Muscle of leg (tissue), 3 donors: ENCODE measurements at regions not wholly inside any gene's neighbourhood (a gene's known extent, or its start where the extent isn't known, plus 50 kb on each side); places are given as distances from the start of the nearest gene placed in this dataset.
"Not testable (repeated sequence)": the region's sequence is repeated elsewhere in the genome, so short reads cannot be mapped to it uniquely, and the experiment has no call there.

ENCODE experiments used
- DNase-seq: peaks from one replicate; pipeline ENCODE4 v3.0.0; 2013
- H3K27ac ChIP-seq: one replicate; pipeline ENCODE4 v1.5.1; 2013; ENCODE audit warnings: mild to moderate bottlenecking, low read length, control low read depth
- H3K27me3 ChIP-seq: one replicate; pipeline ENCODE4 v1.6.1; 2013; ENCODE audit warnings: low read length; ENCODE audit not compliant: control insufficient read depth, insufficient read depth
- H3K36me3 ChIP-seq: one replicate; pipeline ENCODE4 v1.6.1; 2013; ENCODE audit warnings: low read length; ENCODE audit not compliant: control insufficient read depth, insufficient read depth
- H3K4me1 ChIP-seq: one replicate; pipeline ENCODE4 v1.6.1; 2013; ENCODE audit warnings: low read length; ENCODE audit not compliant: control insufficient read depth, insufficient read depth
- H3K4me3 ChIP-seq: one replicate; pipeline ENCODE4 v1.5.1; 2013; ENCODE audit warnings: low read length, control low read depth
- H3K9me3 ChIP-seq: replicated peaks from 2 replicates; pipeline ENCODE4 v1.6.1; 2013; ENCODE audit warnings: low read depth, low read length; ENCODE audit not compliant: control insufficient read depth
- WGBS: methylation state at CpG from one replicate; pipeline ENCODE4 v1.1.5; 2013; ENCODE audit warnings: missing lambda C conversion rate; ENCODE audit not compliant: insufficient coverage; 5-methylcytosine and 5-hydroxymethylcytosine counted together

GRCh38 chr3:86774082-86774691 is 216.8 kb downstream of the VGLL3 start:
- DNase-seq, result peak; percentile 61
- Histone ChIP-seq H3K27ac (no peak overlapping the region), H3K9me3 (no peaks in the 10 kb centered on the region), H3K4me3 (no peak overlapping the region), H3K36me3 (no peaks in the 10 kb centered on the region), H3K27me3 (no peaks in the 10 kb centered on the region), H3K4me1 (no peaks in the 10 kb centered on the region)
- WGBS, result no CpG with 5 or more reads among the region's 3 CpGs

GRCh38 chr3:86772699-86773098 is 218.2 kb downstream of the VGLL3 start:
- Histone ChIP-seq H3K4me3 (no peak overlapping the region), H3K4me1 (no peaks in the 10 kb centered on the region), H3K27me3 (no peaks in the 10 kb centered on the region), H3K36me3 (no peaks in the 10 kb centered on the region), H3K27ac (no peak overlapping the region), H3K9me3 (no peaks in the 10 kb centered on the region)
- no peak for DNase-seq
- 80% methylated on average over 2 of the region's 5 CpGs for WGBS

- 83% methylated on average over 4 of the region's 4 CpGs for WGBS
Measured at GRCh38 chr3:86771741-86772512, 219.0 kb downstream of the VGLL3 start.

GRCh38 chr3:86766331-86766730 is 224.6 kb downstream of the VGLL3 start:
- no CpG with 5 or more reads among the region's 2 CpGs for WGBS
- H3K27me3 ChIP-seq, result no peaks in the 10 kb centered on the region
- no peaks in the 10 kb centered on the region for H3K9me3 ChIP-seq
- H3K27ac ChIP-seq, result no peak overlapping the region
- no peaks in the 10 kb centered on the region for H3K4me1 ChIP-seq
- no peak overlapping the region for H3K4me3 ChIP-seq
- H3K36me3 ChIP-seq, result no peaks in the 10 kb centered on the region
- no peak for DNase-seq

More at GRCh38 chr3:86771741-86772512, 219.0 kb downstream of the VGLL3 start:
- Histone ChIP-seq H3K27me3 (no peaks in the 10 kb centered on the region), H3K27ac (no peak overlapping the region), H3K4me3 (no peak overlapping the region), H3K36me3 (no peaks in the 10 kb centered on the region), H3K4me1 (no peaks in the 10 kb centered on the region), H3K9me3 (no peaks in the 10 kb centered on the region)
- no peak for DNase-seq

DNA sequence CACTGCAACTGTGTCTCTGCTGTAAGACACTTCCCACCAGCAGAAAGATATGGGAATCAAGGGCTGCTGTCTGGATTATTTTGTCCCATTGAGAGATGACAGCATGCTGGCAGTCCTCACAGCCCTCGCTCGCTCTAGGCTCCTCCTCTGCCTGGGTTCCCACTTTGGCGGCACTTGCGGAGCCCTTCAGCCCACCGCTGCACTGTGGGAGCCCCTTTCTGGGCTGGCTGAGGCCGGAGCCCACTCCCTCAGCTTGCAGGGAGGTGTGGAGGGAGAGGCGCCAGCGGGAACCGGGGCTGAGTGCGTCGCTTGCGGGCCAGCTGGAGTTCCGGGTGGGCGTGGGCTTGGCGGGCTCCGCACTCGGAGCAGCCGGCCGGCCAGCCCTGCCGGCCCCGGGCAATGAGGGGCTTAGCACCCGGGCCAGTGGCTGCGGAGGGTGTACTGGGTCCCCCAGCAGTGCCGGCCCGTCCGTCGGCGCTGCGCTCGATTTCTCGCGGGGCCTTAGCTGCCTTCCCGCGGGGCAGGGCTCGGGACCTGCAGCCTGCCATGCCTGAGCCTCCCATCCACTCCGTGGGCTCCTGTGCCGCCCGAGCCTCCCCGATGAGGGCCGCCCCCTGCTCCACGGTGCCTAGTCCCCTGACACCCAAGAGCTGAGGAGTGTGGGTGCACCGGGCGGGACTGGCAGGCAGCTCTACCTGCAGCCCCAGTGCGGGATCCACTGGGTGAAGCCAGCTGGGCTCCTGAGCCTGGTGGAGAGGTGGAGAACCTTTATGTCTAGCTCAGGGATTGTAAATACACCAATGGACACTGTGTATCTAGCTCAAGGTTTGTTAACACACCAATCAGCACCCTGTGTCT is 233.4 kb downstream of the VGLL3 start:
- not testable (repeated sequence) for H3K9me3 ChIP-seq, H3K4me1 ChIP-seq, DNase-seq, H3K27ac ChIP-seq, H3K36me3 ChIP-seq, H3K27me3 ChIP-seq, H3K4me3 ChIP-seq
- 94% methylated on average over 36 of the region's 44 CpGs for WGBS

- DNase-seq, result no peak
- H3K4me1 ChIP-seq, result no peaks in the 10 kb centered on the region
- 78% methylated on average over 6 of the region's 6 CpGs for WGBS
Measured at GRCh38 chr3:86748015-86748414, 242.9 kb downstream of the VGLL3 start.

DNA sequence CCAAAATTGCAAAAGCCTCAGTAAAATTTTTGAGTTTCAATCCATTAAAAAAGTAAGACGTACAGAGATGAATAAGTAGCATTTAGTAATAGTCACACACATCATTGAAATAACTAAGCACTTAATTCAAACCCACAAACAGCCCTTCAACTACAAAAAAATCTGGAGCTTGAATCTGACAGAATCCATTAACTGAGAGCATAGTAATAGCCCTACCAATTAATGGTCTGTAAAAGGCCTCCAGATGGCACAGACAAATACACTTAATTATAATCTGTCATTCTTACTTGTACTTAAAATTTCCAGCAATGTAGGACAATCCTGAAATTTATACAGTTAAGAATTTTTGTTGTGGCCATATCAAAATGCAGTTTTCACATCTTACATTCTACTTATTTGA is 246.9 kb downstream of the VGLL3 start:
- no peak for DNase-seq
- Histone ChIP-seq H3K4me1 (no peaks in the 10 kb centered on the region), H3K4me3 (no peak overlapping the region), H3K27me3 (no peaks in the 10 kb centered on the region), H3K27ac (no peak overlapping the region), H3K36me3 (no peaks in the 10 kb centered on the region), H3K9me3 (no peaks in the 10 kb centered on the region)
- WGBS, result no CpG with 5 or more reads among the region's 1 CpG

More at GRCh38 chr3:86748015-86748414, 242.9 kb downstream of the VGLL3 start:
- H3K9me3 ChIP-seq, result no peaks in the 10 kb centered on the region
- no peaks in the 10 kb centered on the region for H3K27me3 ChIP-seq
- H3K36me3 ChIP-seq, result no peaks in the 10 kb centered on the region
- H3K27ac ChIP-seq, result no peak overlapping the region
- H3K4me3 ChIP-seq, result no peak overlapping the region

DNA sequence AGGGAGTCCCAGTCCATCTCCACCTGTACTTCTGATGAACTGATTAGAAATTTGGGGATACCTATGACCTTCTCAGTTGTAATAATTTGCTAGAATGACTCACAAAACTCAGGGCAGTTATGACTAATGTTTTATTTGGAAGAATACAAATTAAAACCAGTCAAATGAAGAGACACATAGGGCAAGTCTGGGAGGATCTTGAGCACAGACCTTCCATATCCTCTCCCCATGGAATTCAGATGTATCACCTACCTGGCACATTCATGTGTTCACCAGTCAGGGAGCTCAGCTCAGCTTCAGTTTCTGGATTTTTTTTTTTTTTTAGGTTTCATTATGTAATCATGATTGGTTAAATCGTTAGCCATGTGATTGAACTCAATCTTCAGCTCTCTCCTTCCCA is 247.7 kb downstream of the VGLL3 start:
- WGBS, result no CpG with 5 or more reads among the region's 1 CpG
- H3K4me1 ChIP-seq, result no peaks in the 10 kb centered on the region
- H3K9me3 ChIP-seq, result no peaks in the 10 kb centered on the region

DNA sequence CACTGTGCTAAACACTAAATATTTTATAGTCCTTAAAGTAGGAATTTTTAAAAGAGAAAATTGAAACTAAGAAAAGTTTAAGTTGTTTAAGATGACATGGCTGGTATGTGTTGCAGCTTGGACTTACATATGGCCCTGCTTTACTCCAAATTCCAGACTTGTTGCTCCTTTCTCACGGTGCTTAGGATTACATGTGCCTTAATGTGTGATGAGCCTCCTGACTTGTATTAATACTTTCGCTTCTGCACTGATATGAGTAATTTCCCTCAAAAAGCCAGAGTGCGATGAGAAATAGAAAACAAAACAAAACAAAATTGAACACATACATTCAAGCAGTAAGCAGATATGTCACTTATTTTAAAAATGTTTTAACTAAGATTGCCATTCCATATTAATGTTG is 250.2 kb downstream of the VGLL3 start:
- Histone ChIP-seq H3K4me3 (no peak overlapping the region), H3K4me1 (no peaks in the 10 kb centered on the region), H3K9me3 (no peaks in the 10 kb centered on the region), H3K36me3 (no peaks in the 10 kb centered on the region), H3K27ac (no peak overlapping the region), H3K27me3 (no peaks in the 10 kb centered on the region)
- WGBS, result no CpG with 5 or more reads among the region's 3 CpGs
- no peak for DNase-seq

More for the DNA sequence above, 247.7 kb downstream of the VGLL3 start:
- no peak for DNase-seq
- no peak overlapping the region for H3K27ac ChIP-seq
- H3K27me3 ChIP-seq, result no peaks in the 10 kb centered on the region
- no peaks in the 10 kb centered on the region for H3K36me3 ChIP-seq
- no peak overlapping the region for H3K4me3 ChIP-seq

DNA sequence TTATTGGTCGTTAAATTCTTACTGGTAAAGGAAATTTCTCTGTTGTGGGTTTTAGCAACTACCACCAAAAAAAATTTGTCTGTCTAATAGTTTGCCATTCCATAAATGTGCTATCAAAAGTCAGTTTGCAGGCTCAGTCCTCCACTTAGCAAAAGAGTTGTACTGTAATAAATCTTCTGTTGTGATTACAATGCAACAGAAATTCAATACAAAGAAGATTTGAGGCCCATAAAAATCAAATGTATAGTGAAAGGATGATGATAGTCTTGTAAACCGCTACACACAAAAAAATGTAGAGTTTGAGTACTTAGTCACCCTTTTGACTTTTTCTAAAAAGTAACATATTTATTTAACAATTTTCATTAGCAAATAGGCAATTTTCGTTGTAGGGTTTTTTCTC is 251.7 kb downstream of the VGLL3 start:
- H3K36me3 ChIP-seq, result no peaks in the 10 kb centered on the region
- WGBS, result no CpG with 5 or more reads among the region's 3 CpGs
- no peak overlapping the region for H3K27ac ChIP-seq
- no peaks in the 10 kb centered on the region for H3K4me1 ChIP-seq
- no peaks in the 10 kb centered on the region for H3K27me3 ChIP-seq
- DNase-seq, result no peak
- H3K9me3 ChIP-seq, result no peaks in the 10 kb centered on the region
- H3K4me3 ChIP-seq, result no peak overlapping the region
